Lower lobe of right lung (tissue), 2 donors: ENCODE measurements at regions not wholly inside any gene's neighbourhood (a gene's known extent, or its start where the extent isn't known, plus 50 kb on each side); places are given as distances from the start of the nearest gene placed in this dataset.

ENCODE experiments used
- ATAC-seq, 2 donors: fragments of 200-7000 bp; cut with Tn5 transposase; one replicate each; pipeline ENCODE4 v1.9.1; 2020 to 2022; ENCODE audit warnings: mild to moderate bottlenecking in 2 of 2, moderate library complexity in 2 of 2
- DNase-seq: peaks from one replicate; pipeline ENCODE4 v3.0.0-alpha.2; 2020
- H3K27ac ChIP-seq: fragments of 200-600 bp; one replicate; pipeline ENCODE4 v1.8.0; 2022
- H3K27me3 ChIP-seq: fragments of 200-600 bp; one replicate; pipeline ENCODE4 v1.8.0; 2022; ENCODE audit warnings: low read depth
- H3K36me3 ChIP-seq: fragments of 200-600 bp; one replicate; pipeline ENCODE4 v1.8.0; 2022; ENCODE audit warnings: mild to moderate bottlenecking
- H3K4me1 ChIP-seq: fragments of 200-600 bp; one replicate; pipeline ENCODE4 v1.8.0; 2022
- H3K4me3 ChIP-seq: fragments of 200-600 bp; one replicate; pipeline ENCODE4 v1.8.0; 2022; ENCODE audit warnings: mild to moderate bottlenecking
- H3K9me3 ChIP-seq: fragments of 200-600 bp; one replicate; pipeline ENCODE4 v1.8.0; 2022
- CTCF ChIP-seq: fragments of 200-600 bp; IDR thresholded peaks from one replicate; pipeline ENCODE4 v1.8.0; 2022; ENCODE audit warnings: antibody characterized with exemption, mild to moderate bottlenecking
- intact Hi-C: fragments of 100-400 bp; cut with DNase I; formaldehyde crosslinking; loops from one replicate; pipeline ENCODE4 v1.11.0; 2022
- donor health status: DM: no; HTN: yes; CAD: no; lungs with severe emphysema.

- TF ChIP-seq CTCF, result no peak
- H3K36me3 ChIP-seq, result no peaks in the 10 kb centered on the region
- H3K9me3 ChIP-seq, result peaks cover 3% of the 10 kb centered on the region
- no peak for ATAC-seq
- no peak overlapping the region for H3K4me3 ChIP-seq
- intact Hi-C loops, result no loop called here
- no peaks in the 10 kb centered on the region for H3K27me3 ChIP-seq
- no peak for DNase-seq
- H3K4me1 ChIP-seq, result no peaks in the 10 kb centered on the region
- H3K27ac ChIP-seq, result no peak overlapping the region
Measured at GRCh38 chr5:24290536-24290935, 354.2 kb downstream of the CDH10 start.

GRCh38 chr5:24291916-24292315 is 352.9 kb downstream of the CDH10 start:
- TF ChIP-seq CTCF, result no peak
- Histone ChIP-seq H3K36me3 (no peaks in the 10 kb centered on the region), H3K9me3 (peaks cover 3% of the 10 kb centered on the region), H3K4me3 (no peak overlapping the region), H3K27me3 (no peaks in the 10 kb centered on the region), H3K4me1 (no peaks in the 10 kb centered on the region), H3K27ac (no peak overlapping the region)
- ATAC-seq (no peak), DNase-seq (no peak)
- intact Hi-C loops, result no loop called here

GRCh38 chr5:24294333-24294732 is 350.4 kb downstream of the CDH10 start:
- Histone ChIP-seq H3K4me3 (no peak overlapping the region), H3K36me3 (no peaks in the 10 kb centered on the region), H3K27ac (no peak overlapping the region), H3K9me3 (peaks cover 3% of the 10 kb centered on the region), H3K4me1 (no peaks in the 10 kb centered on the region), H3K27me3 (no peaks in the 10 kb centered on the region)
- ATAC-seq (no peak), DNase-seq (no peak)
- intact Hi-C loops, result no loop called here
- TF ChIP-seq CTCF, result no peak

GRCh38 chr5:24314106-24314505 is 330.7 kb downstream of the CDH10 start:
- H3K27ac ChIP-seq, result no peak overlapping the region
- intact Hi-C loops, result no loop called here
- DNase-seq, result no peak
- ATAC-seq, result no peak
- no peaks in the 10 kb centered on the region for H3K4me1 ChIP-seq
- H3K27me3 ChIP-seq, result no peaks in the 10 kb centered on the region
- no peak overlapping the region for H3K4me3 ChIP-seq
- H3K36me3 ChIP-seq, result no peaks in the 10 kb centered on the region
- H3K9me3 ChIP-seq, result no peaks in the 10 kb centered on the region
- TF ChIP-seq CTCF, result no peak

GRCh38 chr5:24320643-24321042 is 324.1 kb downstream of the CDH10 start:
- no peak for TF ChIP-seq CTCF
- intact Hi-C loops, result no loop called here
- no peak overlapping the region for H3K27ac ChIP-seq
- ATAC-seq (no peak), DNase-seq (no peak)
- no peaks in the 10 kb centered on the region for H3K9me3 ChIP-seq
- H3K27me3 ChIP-seq, result no peaks in the 10 kb centered on the region
- H3K36me3 ChIP-seq, result no peaks in the 10 kb centered on the region
- H3K4me3 ChIP-seq, result no peak overlapping the region
- H3K4me1 ChIP-seq, result no peaks in the 10 kb centered on the region

- ATAC-seq (no peak), DNase-seq (no peak)
- Histone ChIP-seq H3K36me3 (no peaks in the 10 kb centered on the region), H3K27ac (no peak overlapping the region), H3K4me1 (no peaks in the 10 kb centered on the region), H3K9me3 (no peaks in the 10 kb centered on the region), H3K4me3 (no peak overlapping the region), H3K27me3 (no peaks in the 10 kb centered on the region)
- no peak for TF ChIP-seq CTCF
- intact Hi-C loops, result no loop called here
Measured at GRCh38 chr5:24325306-24325832, 319.4 kb downstream of the CDH10 start.
